ENCODE measurements at regions not wholly inside any gene's neighbourhood (a gene's known extent, or its start where the extent isn't known, plus 50 kb on each side); places are given as distances from the start of the nearest gene placed in this dataset.

DNA sequence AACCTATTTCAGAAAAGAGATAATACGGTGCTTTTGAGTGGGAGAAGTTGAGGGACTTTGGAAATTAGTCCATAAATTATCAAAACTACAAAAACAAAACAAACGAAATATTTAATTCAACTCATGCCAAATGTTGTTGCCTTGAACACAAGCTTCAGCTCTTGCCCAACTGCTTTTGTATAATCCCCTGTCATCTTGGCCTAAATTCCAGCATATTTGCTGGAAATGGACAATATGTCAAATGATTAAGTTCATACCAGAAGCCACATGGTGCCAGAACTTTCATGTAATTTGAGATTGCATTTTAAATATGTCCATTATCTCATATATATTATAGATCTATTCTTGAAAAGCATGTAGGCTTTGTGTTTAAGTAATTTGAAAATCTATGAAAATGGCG is 373.7 kb upstream of the SLITRK6 start:
- H3K27me3 Mint-ChIP-seq (ENCODE audit: low read depth, poor library complexity): no peaks in the 10 kb centered on the region
- TF ChIP-seq, protein P1, sequence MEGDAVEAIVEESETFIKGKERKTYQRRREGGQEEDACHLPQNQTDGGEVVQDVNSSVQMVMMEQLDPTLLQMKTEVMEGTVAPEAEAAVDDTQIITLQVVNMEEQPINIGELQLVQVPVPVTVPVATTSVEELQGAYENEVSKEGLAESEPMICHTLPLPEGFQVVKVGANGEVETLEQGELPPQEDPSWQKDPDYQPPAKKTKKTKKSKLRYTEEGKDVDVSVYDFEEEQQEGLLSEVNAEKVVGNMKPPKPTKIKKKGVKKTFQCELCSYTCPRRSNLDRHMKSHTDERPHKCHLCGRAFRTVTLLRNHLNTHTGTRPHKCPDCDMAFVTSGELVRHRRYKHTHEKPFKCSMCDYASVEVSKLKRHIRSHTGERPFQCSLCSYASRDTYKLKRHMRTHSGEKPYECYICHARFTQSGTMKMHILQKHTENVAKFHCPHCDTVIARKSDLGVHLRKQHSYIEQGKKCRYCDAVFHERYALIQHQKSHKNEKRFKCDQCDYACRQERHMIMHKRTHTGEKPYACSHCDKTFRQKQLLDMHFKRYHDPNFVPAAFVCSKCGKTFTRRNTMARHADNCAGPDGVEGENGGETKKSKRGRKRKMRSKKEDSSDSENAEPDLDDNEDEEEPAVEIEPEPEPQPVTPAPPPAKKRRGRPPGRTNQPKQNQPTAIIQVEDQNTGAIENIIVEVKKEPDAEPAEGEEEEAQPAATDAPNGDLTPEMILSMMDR (IDR thresholded peaks at IDR 0.05): no peak
- H3K9me3 Mint-ChIP-seq: no peaks in the 10 kb centered on the region
- H3K4me1 Mint-ChIP-seq: no peaks in the 10 kb centered on the region
- no peak overlapping the region for H3K27ac Mint-ChIP-seq
- H3K4me3 Mint-ChIP-seq: no peak overlapping the region
- no peaks in the 10 kb centered on the region for H3K36me3 Mint-ChIP-seq (ENCODE audit: low read depth)
- DNase-seq: no peak

DNA sequence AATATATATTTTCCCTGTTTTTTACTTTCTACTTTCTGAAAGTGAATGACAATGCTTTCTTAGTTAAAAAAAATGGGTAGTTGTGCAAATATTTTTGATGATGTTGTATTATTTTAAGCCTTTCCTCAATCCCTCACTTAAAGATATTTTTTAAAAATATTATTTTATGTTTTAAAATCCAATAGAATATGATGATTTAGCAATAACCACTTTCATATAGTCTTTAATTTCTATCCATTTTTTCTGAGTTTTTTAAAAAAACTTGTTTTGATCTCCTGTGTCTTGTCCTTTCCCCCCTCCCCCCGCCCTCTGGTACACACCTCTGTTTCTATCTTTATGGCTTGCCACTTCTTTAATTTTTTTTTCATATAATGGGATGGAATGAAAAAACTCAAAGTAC is 362.0 kb upstream of the SLITRK6 start:
- H3K27ac Mint-ChIP-seq: no peak overlapping the region
- TF ChIP-seq, protein P1 (IDR thresholded peaks at IDR 0.05): no peak
- H3K9me3 Mint-ChIP-seq: no peaks in the 10 kb centered on the region
- H3K27me3 Mint-ChIP-seq (ENCODE audit: low read depth, poor library complexity): peaks cover 4% of the 10 kb centered on the region
- DNase-seq: no peak
- no peaks in the 10 kb centered on the region for H3K36me3 Mint-ChIP-seq (ENCODE audit: low read depth)
- no peak overlapping the region for H3K4me3 Mint-ChIP-seq
- no peaks in the 10 kb centered on the region for H3K4me1 Mint-ChIP-seq

DNA sequence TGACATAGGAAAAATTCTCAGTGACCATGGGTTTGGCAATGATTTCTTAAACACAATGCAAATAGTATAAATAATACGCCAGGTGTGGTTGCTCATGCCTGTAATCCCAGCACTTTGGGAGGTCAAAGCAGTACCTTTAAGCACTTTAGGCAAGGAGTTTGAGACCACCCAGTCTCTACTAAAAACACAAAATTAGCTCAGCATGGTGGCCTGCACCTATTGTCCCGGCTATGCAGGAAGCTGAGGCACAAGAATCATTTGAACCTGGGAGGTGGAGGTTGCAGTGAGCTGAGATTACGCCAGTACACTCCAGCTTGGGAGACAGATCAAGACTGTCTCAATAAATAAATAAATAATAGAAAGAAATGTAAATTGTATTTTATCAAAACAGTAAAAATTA is 356.5 kb upstream of the SLITRK6 start:
- H3K27ac Mint-ChIP-seq: no peak overlapping the region
- no peaks in the 10 kb centered on the region for H3K36me3 Mint-ChIP-seq (ENCODE audit: low read depth)
- TF ChIP-seq, protein P1 (IDR thresholded peaks at IDR 0.05): no peak
- no peak for DNase-seq
- H3K4me1 Mint-ChIP-seq: no peaks in the 10 kb centered on the region
- no peak overlapping the region for H3K4me3 Mint-ChIP-seq
- H3K9me3 Mint-ChIP-seq: no peaks in the 10 kb centered on the region
- H3K27me3 Mint-ChIP-seq (ENCODE audit: low read depth, poor library complexity): peaks cover 4% of the 10 kb centered on the region

GRCh38 chr13:86142080-86142479 is 342.9 kb upstream of the SLITRK6 start:
- Mint-ChIP-seq H3K36me3 (ENCODE audit: low read depth) (no peaks in the 10 kb centered on the region), H3K4me1 (no peaks in the 10 kb centered on the region), H3K27me3 (ENCODE audit: low read depth, poor library complexity) (no peaks in the 10 kb centered on the region), H3K4me3 (no peak overlapping the region), H3K27ac (no peak overlapping the region), H3K9me3 (no peaks in the 10 kb centered on the region)
- TF ChIP-seq, protein P1 (IDR thresholded peaks at IDR 0.05): no peak
- no peak for DNase-seq

DNA sequence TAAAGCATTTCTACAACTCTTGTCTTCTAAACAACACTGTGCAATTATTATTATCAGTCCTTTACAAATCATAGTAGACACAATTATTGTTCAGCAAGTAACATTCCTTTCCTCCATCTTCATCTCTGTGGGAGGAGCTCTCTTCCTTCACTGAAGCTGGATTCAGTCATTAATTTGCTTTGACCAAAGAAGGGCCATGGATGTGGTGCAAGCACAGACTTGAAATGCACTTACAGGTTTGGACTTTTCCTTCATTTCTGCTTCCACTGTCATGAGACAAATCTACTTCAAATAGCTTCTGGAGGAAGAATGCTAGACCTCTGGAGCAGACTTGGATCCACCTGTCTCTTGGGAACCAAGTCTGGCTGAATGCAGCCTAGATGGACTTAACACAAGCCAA is 336.6 kb upstream of the SLITRK6 start:
- Mint-ChIP-seq H3K27ac (no peak overlapping the region), H3K4me3 (no peak overlapping the region), H3K27me3 (ENCODE audit: low read depth, poor library complexity) (no peaks in the 10 kb centered on the region), H3K36me3 (ENCODE audit: low read depth) (no peaks in the 10 kb centered on the region), H3K9me3 (no peaks in the 10 kb centered on the region), H3K4me1 (no peaks in the 10 kb centered on the region)
- TF ChIP-seq, protein P1 (IDR thresholded peaks at IDR 0.05): no peak
- DNase-seq: no peak

GRCh38 chr13:86121881-86122280 is 322.7 kb upstream of the SLITRK6 start:
- H3K4me3 Mint-ChIP-seq: no peak overlapping the region
- no peaks in the 10 kb centered on the region for H3K9me3 Mint-ChIP-seq
- H3K36me3 Mint-ChIP-seq (ENCODE audit: low read depth): no peaks in the 10 kb centered on the region
- no peaks in the 10 kb centered on the region for H3K27me3 Mint-ChIP-seq (ENCODE audit: low read depth, poor library complexity)
- no peak overlapping the region for H3K27ac Mint-ChIP-seq
- no peaks in the 10 kb centered on the region for H3K4me1 Mint-ChIP-seq
- DNase-seq: no peak
- TF ChIP-seq, protein P1 (IDR thresholded peaks at IDR 0.05): no peak
